A549 (cell line): ENCODE measurements at regions not wholly inside any gene's neighbourhood (a gene's known extent, or its start where the extent isn't known, plus 50 kb on each side); places are given as distances from the start of the nearest gene placed in this dataset.

Experiments
- ATAC-seq, 2 experiments: fragments of 200-7000 bp in 1 of 2; fragments of >200 bp in 1 of 2; cut with Nextera tagmentation in 1 of 2; cut with Tn5 transposase in 1 of 2; 3 replicates each; pipeline versions ENCODE4 v1.8.0 to v1.9.1; 2018 to 2020; ENCODE audit warnings: mild to moderate bottlenecking in 1 of 2, moderate library complexity in 1 of 2
- CTCF ChIA-PET: fragments of 300-600 bp; sonication (Branson Sonifier 250); formaldehyde crosslinking; extraction: SDS; loops from one replicate; lab custom pipeline; 2021; ENCODE audit warnings: antibody characterized with exemption, inconsistent platforms; lab: Yijun Ruan, JAX
- POLR2A ChIA-PET: fragments of 350-600 bp; formaldehyde crosslinking; extraction: SDS; loops from one replicate; lab custom pipeline; 2021; ENCODE audit warnings: antibody characterized with exemption, inconsistent platforms; lab: Yijun Ruan, JAX
- DNase-seq, 2 experiments: peaks; one replicate each; pipeline versions ENCODE4 v3.0.0 to v3.0.0-alpha.2; 2011 to 2016; ENCODE audit warnings: low read depth in 1 of 2, low spot score in 1 of 2
- FAIRE-seq: peaks from 2 replicates; lab custom pipeline; 2011; peaks lifted over from hg19 to GRCh38; lab: Jason Lieb, UNC
- H3K27ac ChIP-seq, 2 experiments: fragments of >200 bp; sonication (Bioruptor Twin); formaldehyde crosslinking; 3 replicates each; pipeline ENCODE4 v1.5.1; 2016 to 2017
- H3K4me1 ChIP-seq: fragments of >200 bp; sonication (Bioruptor Twin); formaldehyde crosslinking; 3 replicates; pipeline ENCODE4 v1.6.1; 2016
- H3K4me2 ChIP-seq: fragments of >200 bp; sonication (Bioruptor Twin); formaldehyde crosslinking; 3 replicates; pipeline ENCODE4 v1.6.1; 2016
- H3K4me3 ChIP-seq: fragments of >200 bp; sonication (Bioruptor Twin); formaldehyde crosslinking; 3 replicates; pipeline ENCODE4 v1.5.1; 2016
- H3K9me3 ChIP-seq: fragments of >200 bp; sonication (Bioruptor Twin); formaldehyde crosslinking; 3 replicates; pipeline ENCODE4 v1.6.1; 2016
- CHD4 ChIP-seq: fragments of 200-600 bp; sonication (generic); IDR thresholded peaks from 2 replicates; pipeline ENCODE4 v1.6.1; 2016; ENCODE audit warnings: antibody characterized with exemption, mild to moderate bottlenecking, borderline replicate concordance
- E2F6 ChIP-seq: IDR thresholded peaks from 2 replicates; pipeline ENCODE4 v1.6.1; 2012; ENCODE audit warnings: low read depth, borderline replicate concordance
- EHF ChIP-seq: fragments of 250-450 bp; sonication (Bioruptor Pico); IDR thresholded peaks from 2 replicates; pipeline ENCODE4 v1.5.0; 2020; ENCODE audit warnings: mild to moderate bottlenecking
- EP300 ChIP-seq, 2 experiments: fragments of >200 bp; sonication (Bioruptor Twin); formaldehyde crosslinking; IDR thresholded peaks; 2 replicates in 1 of 2; 3 replicates in 1 of 2; pipeline ENCODE4 v1.6.1; 2016 to 2017
- FOXS1 ChIP-seq: fragments of 250-450 bp; sonication (Bioruptor Pico); IDR thresholded peaks from 2 replicates; pipeline ENCODE4 v1.5.0; 2020; ENCODE audit warnings: mild to moderate bottlenecking, moderate library complexity
- HDAC2 ChIP-seq: fragments of 200-600 bp; sonication (generic); IDR thresholded peaks from 2 replicates; pipeline ENCODE4 v1.6.1; 2016
- HMGXB4 ChIP-seq: fragments of 250-450 bp; sonication (Bioruptor Pico); IDR thresholded peaks from 2 replicates; pipeline ENCODE4 v1.5.0; 2021; ENCODE audit warnings: mild to moderate bottlenecking, moderate library complexity, borderline replicate concordance
- HOXA7 ChIP-seq: fragments of 250-450 bp; sonication (Bioruptor Pico); IDR thresholded peaks from 2 replicates; pipeline ENCODE4 v1.5.0; 2020; ENCODE audit warnings: mild to moderate bottlenecking, moderate library complexity
- HOXB5 ChIP-seq: fragments of 250-450 bp; sonication (Bioruptor Pico); IDR thresholded peaks from 2 replicates; pipeline ENCODE4 v1.5.0; 2020; ENCODE audit warnings: mild to moderate bottlenecking, moderate library complexity
- JUN ChIP-seq, 2 experiments: fragments of >200 bp; sonication (Bioruptor Twin); formaldehyde crosslinking; IDR thresholded peaks; 2 replicates in 1 of 2; 3 replicates in 1 of 2; pipeline ENCODE4 v1.6.1; 2016 to 2017
- MAZ ChIP-seq: fragments of 150-350 bp; IDR thresholded peaks from 2 replicates; pipeline ENCODE4 v1.6.1; 2014; ENCODE audit warnings: antibody characterized with exemption, low read depth, low read length, borderline replicate concordance
- MYC ChIP-seq: IDR thresholded peaks from 2 replicates; pipeline ENCODE4 v1.6.1; 2012; ENCODE audit warnings: mild to moderate bottlenecking, inconsistent platforms, low read length, improper control_type of control experiment, borderline replicate concordance
- PBX3 ChIP-seq: IDR thresholded peaks from 2 replicates; pipeline ENCODE4 v1.6.1; 2012
- PHF8 ChIP-seq: fragments of 200-600 bp; sonication (generic); IDR thresholded peaks from 2 replicates; pipeline ENCODE4 v1.6.1; 2016; ENCODE audit warnings: low read depth, mild to moderate bottlenecking, antibody characterized with exemption, moderate library complexity, borderline replicate concordance
- REST ChIP-seq: fragments of 200-600 bp; sonication (generic); IDR thresholded peaks from 2 replicates; pipeline ENCODE4 v1.6.1; 2016; ENCODE audit warnings: antibody characterized with exemption, mild to moderate bottlenecking, moderate library complexity
- RFX5 ChIP-seq: fragments of 450-650 bp; IDR thresholded peaks from 2 replicates; pipeline ENCODE4 v1.7.1; 2014; ENCODE audit warnings: antibody characterized with exemption, mild to moderate bottlenecking, moderate library complexity
- TFCP2L1 ChIP-seq: fragments of 250-450 bp; sonication (Bioruptor Pico); IDR thresholded peaks from 2 replicates; pipeline ENCODE4 v1.5.0; 2021; ENCODE audit warnings: mild to moderate bottlenecking
- USF2 ChIP-seq: fragments of 450-650 bp; IDR thresholded peaks from 2 replicates; pipeline ENCODE4 v1.6.1; 2014; ENCODE audit warnings: antibody characterized with exemption
- ZFP36 ChIP-seq: fragments of 450-650 bp; IDR thresholded peaks from 2 replicates; pipeline ENCODE4 v1.6.1; 2014; ENCODE audit warnings: borderline replicate concordance; ENCODE audit not compliant: partially characterized antibody
- WGBS: methylation state at CpG from one replicate; pipeline ENCODE4 v1.1.6; 2017; ENCODE audit errors: missing lambda C conversion rate; 5-methylcytosine and 5-hydroxymethylcytosine counted together
- TF ChIP-seq, protein P1 (sequence below): fragments of >200 bp; sonication (Bioruptor Twin); formaldehyde crosslinking; IDR thresholded peaks from 3 replicates; pipeline ENCODE4 v1.5.1; 2016

- 12% methylated on average over 7 of the region's 7 CpGs for WGBS
- Histone ChIP-seq H3K4me1 (no peaks in the 10 kb centered on the region), H3K27ac (no peak overlapping the region), H3K9me3 (no peaks in the 10 kb centered on the region), H3K4me3 (no peak overlapping the region), H3K4me2 (no peak overlapping the region)
- TF ChIP-seq EP300 (IDR thresholded peaks at IDR 0.05) (no peak), PBX3 (no peak), CHD4 (no peak), HOXB5 (CRISPR knock-in tag) (no peak), TFCP2L1 (CRISPR knock-in tag) (no peak), HOXA7 (no peak)
- TF ChIP-seq, protein P1, sequence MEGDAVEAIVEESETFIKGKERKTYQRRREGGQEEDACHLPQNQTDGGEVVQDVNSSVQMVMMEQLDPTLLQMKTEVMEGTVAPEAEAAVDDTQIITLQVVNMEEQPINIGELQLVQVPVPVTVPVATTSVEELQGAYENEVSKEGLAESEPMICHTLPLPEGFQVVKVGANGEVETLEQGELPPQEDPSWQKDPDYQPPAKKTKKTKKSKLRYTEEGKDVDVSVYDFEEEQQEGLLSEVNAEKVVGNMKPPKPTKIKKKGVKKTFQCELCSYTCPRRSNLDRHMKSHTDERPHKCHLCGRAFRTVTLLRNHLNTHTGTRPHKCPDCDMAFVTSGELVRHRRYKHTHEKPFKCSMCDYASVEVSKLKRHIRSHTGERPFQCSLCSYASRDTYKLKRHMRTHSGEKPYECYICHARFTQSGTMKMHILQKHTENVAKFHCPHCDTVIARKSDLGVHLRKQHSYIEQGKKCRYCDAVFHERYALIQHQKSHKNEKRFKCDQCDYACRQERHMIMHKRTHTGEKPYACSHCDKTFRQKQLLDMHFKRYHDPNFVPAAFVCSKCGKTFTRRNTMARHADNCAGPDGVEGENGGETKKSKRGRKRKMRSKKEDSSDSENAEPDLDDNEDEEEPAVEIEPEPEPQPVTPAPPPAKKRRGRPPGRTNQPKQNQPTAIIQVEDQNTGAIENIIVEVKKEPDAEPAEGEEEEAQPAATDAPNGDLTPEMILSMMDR, result no peak
- ATAC-seq (no peak), FAIRE-seq (no peak), DNase-seq (no peak)
- CTCF ChIA-PET, result no interaction called here
- POLR2A ChIA-PET, result no interaction called here
These were observed 933.0 kb downstream of the TLE4 start for GRCh38 chr9:80504601-80505230.

DNA sequence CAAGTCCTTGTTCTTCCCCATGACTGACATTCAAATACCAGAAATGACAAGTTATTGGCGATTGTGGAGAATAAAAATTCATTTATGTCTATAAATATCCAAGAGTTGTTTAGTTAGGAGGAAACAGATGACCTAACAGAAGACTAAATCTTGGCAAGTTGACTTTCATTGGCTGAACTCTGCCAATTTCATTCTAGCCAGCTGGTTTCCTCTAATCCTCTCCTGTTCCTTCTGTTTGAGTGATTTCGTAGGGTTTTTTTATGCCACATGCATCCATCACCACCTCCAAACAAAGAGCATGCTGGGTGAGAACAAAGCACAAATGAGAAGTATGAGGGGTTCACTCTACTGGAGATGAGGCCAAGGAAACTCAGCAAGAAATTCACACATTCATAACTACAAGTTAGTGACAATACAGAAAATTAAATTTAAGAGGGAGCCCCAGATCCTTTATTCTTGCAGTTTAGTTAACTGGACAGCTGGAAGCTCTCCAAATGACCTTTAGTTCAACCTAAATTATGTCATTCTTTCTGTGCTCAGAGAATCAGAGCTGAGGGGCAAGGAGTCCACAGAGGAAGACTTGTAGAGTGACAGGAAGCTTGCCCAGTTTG lies 932.0 kb downstream of the TLE4 start:
- TF ChIP-seq TFCP2L1 (CRISPR knock-in tag) (no peak), CHD4 (no peak), HMGXB4 (CRISPR knock-in tag) (no peak), USF2 (no peak), HDAC2 (no peak), RFX5 (no peak), EHF (CRISPR knock-in tag) (no peak), MYC (no peak), ZFP36 (no peak), FOXS1 (no peak), E2F6 (no peak), MAZ (no peak), JUN (IDR thresholded peaks at IDR 0.05) (no peak), REST (no peak), PHF8 (no peak), PBX3 (no peak)
- WGBS, result 5% methylated on average over 2 of the region's 2 CpGs
- no peak for DNase-seq
- no peaks in the 10 kb centered on the region for H3K4me1 ChIP-seq
- no peak for ATAC-seq
- H3K4me2 ChIP-seq, result no peak overlapping the region
- FAIRE-seq, result no peak
- POLR2A ChIA-PET, result no interaction called here
- CTCF ChIA-PET, result no interaction called here
- no peak overlapping the region for H3K4me3 ChIP-seq
- H3K9me3 ChIP-seq, result no peaks in the 10 kb centered on the region
- H3K27ac ChIP-seq, result no peak overlapping the region
